NOMO-1 (cell line): ENCODE measurements at regions not wholly inside any gene's neighbourhood (a gene's known extent, or its start where the extent isn't known, plus 50 kb on each side); places are given as distances from the start of the nearest gene placed in this dataset.
"Not testable (repeated sequence)": the region's sequence is repeated elsewhere in the genome, so short reads cannot be mapped to it uniquely, and the experiment has no call there.

Source experiments
- DNase-seq, 2 experiments: peaks; one replicate each; lab custom pipeline; 2025; ENCODE audit not compliant: unreplicated experiment in 2 of 2; lab: John Stamatoyannopoulos, UW

DNA sequence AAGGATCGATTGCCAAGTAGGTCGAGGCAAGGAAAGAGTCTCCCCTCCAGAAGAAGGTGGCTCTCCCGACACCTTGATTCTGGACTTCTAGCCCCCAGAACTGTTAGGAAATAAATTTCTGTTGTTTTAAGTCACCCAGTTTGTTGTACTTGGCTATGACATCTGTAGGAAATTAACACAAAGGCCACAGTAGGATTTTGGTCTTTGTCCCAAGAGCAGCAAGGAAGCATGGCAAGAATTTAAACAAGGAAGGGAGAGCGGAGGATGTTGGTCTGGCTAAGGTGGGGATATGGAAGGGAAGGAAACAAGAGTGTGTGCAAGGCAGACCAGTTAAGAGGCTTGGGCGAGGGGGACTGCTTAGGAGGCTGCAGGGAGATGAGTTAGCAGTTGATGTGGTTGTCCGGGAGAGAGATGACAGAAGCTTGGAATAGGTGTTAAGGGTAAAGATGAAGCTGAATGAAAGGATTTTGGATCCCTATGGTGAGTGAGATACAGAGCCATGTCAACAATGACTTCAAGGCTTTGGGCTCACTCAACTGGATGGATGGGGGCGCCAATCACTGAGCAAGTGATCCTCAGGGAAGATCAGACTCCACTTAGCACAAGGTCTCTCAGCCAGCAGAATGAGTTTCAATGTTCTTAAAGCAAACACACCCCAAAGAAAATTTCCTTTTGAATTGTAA, 140.5 kb upstream of the ZNF217 start:
- DNase-seq = no peak

DNA sequence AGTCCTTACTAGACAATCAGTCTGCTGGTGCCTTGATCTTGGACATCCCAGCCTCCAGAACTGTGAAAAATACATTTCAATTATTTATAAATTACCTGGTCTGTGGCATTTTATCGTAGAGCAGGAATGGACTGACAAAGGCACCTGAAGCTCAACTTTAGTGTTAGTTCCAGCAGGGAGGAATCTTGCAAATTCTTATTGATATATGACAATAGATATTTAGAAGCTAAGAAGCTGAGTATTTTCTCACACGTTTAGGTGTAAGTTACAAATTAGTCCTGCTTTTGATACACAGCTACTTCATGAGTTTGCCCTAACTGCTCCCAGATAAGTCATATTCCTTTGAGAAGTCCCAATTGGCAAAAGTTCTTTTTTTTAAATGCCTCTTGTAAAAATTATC, 138.0 kb upstream of the ZNF217 start:
- DNase-seq = no peak

- DNase-seq = no peak
These were observed 134.7 kb upstream of the ZNF217 start for GRCh38 chr20:53728359-53728758.

DNA sequence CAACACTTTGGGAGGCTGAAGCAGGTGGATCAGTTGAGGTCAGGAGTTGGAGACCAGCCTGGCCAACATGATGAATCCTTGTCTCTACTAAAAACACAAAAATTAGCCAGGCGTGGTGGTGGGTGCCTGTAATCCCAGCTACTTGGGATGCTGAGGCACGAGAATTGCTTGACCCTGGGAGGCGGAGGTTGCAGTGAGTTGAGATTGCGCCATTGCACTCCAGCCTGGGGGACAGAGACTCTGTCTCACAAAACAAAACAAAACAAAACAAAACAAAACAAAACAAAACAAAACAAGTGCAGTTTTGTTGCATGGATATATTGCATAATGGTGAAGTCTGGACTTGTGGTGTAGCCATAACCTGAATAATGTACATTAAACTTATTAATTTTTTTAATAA, 133.6 kb upstream of the ZNF217 start:
- DNase-seq = not testable (repeated sequence)

DNA sequence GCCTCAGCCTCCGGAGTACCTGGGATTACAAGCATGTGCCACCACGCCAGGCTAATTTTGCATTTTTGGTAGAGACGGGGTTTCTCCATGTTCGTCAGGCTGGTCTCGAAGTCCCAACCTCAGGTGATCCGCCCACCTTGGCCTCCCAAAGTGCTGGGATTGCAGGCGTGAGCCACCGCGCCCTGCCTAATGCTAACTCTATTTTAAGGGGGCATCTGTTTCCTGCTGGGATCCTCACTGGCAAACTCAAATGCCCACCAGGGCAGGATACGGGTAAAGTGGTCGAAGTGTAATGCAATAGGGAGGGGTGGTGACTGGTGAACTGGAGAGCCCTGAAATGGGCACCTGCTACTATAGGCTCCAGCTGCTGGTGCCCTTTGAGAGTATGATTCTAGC, 131.9 kb upstream of the ZNF217 start:
- no peak for DNase-seq

DNA sequence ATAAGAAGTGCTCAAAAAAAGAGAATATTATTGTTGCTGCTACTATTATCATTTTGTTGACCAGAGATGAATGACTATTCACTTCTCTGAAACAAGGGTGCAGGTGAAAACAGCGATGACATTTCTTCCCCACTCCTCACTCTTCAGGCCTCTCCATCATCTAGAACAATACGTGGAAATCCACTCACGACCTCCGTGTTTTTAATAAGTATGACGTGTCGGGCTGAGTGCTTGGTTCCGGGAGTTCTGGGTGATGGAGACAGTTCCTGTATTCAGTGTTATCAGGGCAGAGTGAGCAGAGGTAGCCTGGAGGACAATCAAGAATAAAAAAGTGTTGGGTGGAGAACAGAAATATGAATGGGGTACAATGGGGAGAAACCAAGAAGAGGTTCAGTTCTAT, 130.0 kb upstream of the ZNF217 start:
- DNase-seq = no peak

- no peak for DNase-seq
These were observed 129.4 kb upstream of the ZNF217 start for GRCh38 chr20:53723045-53723444.

DNA sequence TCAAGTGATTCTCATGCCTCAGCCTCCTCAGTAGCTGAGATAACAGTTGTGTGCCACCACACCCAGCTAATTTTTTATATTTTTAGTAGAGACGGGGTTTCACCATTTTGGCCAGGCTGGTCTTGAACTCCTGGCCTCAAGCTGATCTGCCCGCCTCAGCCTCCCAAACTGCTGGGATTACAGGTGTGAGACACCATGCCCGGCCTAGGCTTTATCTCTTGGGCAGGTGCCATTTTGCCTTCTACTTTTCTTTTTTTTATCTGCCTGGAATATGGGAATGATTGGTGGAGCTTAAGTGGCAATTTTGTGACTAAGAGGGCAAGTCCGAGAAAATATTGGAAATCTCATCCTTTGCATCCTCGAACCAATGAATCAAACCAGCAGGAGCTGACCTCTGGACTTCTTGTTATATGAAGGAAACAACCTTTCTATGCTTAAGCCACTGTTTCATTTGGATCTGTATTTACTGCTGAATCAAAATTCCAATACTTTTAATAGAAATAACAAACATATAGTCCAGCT, 128.9 kb upstream of the ZNF217 start:
- DNase-seq = no peak

DNA sequence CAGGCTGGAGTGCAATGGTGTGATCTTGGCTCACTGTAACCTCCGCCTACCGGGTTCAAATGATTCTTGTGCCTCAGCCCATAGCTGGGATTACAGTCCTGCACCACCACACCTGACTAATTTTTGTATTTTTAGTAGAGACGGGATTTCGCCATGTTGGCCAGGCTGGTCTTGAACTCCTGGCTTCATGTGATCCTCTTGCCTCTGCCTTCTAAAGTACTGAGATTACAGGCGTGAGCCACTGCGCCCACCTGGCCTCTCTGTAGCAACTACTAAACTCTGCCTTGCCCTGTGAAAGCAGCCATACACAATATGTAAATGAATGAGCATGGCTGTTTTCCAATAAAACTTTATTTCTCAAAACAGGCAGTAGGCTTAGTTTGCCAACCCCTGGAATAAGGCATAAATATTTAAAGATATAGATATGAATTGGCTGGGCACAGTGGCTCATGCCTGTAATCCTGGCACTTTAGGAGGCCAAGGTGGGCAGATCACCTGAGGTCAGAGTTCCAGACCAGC, 127.9 kb upstream of the ZNF217 start:
- not testable (repeated sequence) for DNase-seq

- DNase-seq = not testable (repeated sequence)
These were observed 125.6 kb upstream of the ZNF217 start for GRCh38 chr20:53719171-53719803.

- peak; percentile 30 to 43 for DNase-seq
These were observed 124.7 kb upstream of the ZNF217 start for GRCh38 chr20:53718142-53719021.

- DNase-seq = peak; percentile 22 to 86
These were observed 122.8 kb upstream of the ZNF217 start for GRCh38 chr20:53716395-53716794.

- no peak for DNase-seq
These were observed 120.9 kb upstream of the ZNF217 start for GRCh38 chr20:53714524-53714923.

DNA sequence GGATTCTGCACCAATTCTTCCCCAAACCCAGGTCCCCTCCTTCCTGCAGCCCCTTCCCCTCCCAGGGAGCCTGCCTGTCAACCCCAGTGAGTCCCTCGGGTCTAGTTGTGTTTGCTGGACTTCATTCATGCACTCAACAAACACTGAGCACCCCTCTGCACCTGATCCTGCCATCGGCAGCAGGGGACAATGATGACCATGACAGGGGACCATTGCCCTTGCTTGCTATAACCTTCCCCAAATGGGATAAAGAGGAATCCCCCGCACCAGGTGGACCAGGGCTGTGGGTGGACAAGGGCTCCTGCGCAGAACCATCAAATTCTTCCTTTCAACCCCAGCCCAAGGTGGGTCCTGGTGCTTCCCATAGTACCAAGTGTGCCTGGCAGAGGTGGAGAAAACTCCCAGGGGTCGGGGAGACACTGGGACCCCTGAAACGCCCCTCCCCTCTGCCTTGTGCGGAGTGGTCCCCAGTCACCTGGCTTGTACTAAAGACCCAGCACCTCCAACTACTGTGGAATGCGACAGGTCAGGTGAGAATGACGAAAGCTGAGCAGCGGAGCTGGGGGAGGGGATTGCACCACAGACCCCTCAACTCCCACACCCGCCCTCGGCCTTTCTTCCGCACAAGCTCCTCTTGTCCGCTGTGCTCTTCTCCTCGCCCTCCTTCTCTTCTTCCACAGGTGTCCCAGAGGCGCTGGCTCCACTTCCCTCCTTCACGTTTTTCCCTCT, 119.9 kb upstream of the ZNF217 start:
- DNase-seq = no peak

- no peak for DNase-seq
These were observed 118.8 kb upstream of the ZNF217 start for GRCh38 chr20:53712212-53712977.

GRCh38 chr20:53711333-53712211, 117.9 kb upstream of the ZNF217 start:
- no peak for DNase-seq

DNA sequence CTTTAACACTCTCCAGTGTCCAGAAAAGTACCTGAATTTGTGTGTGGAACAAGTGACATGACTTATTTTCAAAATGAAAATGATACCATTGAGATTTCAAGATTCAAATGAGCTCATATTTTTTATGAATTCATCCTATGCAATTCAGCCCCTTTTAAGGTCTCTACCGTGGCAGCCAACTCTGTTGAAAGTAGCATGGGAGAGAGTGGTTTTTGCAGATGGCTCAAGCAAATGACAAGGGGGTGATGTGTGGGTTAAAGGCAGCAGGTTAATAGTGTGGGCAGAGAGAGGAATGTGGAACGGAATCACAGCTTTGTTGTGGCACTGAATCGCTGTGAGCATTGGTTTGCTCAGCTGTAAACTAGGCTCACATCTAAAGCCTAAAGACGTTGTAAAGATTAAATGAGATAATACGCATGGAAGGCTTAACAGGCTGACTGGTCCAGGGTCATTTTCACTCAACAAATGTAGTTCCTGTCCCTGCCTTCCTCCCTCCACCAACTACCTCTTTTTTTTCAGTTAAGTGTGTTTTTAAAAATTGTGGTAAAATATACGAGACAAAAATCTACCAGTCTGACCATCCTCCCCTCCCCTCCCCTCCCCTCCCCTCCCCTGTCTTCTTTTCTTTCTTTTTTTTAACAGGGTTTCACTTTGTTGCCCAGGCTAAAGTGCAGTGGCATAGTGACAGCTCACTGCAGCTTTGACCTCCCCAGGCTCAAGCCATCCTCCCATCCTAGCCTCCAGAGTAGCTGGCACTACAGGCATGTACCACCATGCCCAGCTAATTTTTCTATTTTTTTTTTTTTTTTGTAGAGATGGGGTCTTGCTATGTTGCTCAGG, 114.7 kb upstream of the ZNF217 start:
- DNase-seq = peak; percentile 66 to 70
